ENCODE measurements at regions not wholly inside any gene's neighbourhood (a gene's known extent, or its start where the extent isn't known, plus 50 kb on each side); places are given as distances from the start of the nearest gene placed in this dataset.
"Not testable (repeated sequence)": the region's sequence is repeated elsewhere in the genome, so short reads cannot be mapped to it uniquely, and the experiment has no call there.

DNA sequence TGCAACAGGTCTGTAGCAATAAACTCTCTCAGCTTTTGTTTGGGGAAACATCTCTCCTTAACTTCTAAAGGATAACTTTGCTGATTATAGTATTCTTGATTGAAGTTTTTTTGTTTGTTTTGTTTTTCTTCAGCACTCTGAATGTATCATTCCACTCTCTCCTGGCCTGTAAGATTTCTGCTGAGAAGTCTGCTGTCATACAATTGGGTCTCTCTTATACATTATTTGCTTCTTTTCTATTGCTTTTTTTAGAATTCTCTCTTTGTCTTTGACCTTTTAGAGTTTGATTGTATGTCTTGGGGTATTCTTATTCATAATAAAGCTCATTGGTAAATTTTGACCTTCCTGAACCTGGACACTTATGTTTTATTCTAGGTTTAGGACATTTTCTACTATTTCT, 386.3 kb downstream of the MRPL39 start:
- DNase-seq = no peak

DNA sequence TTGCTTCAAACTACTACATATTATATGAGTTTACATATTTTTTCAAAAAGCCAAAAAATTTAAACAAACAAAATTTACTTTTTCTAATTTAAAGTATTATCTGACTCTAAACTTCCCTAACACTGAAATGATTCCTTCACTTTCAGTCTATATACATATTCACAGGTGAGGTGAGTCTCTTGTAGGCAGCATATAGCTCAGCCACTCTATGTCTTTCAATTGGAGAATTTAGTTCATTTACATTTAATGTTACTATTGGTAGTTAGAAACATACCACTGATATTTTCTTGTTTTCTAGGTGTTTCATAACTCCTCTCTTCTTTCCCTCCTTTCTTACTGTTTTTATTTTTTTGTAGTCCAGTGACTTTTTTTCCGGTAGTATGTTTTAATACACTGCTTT, 387.1 kb downstream of the MRPL39 start:
- no peak for DNase-seq

DNA sequence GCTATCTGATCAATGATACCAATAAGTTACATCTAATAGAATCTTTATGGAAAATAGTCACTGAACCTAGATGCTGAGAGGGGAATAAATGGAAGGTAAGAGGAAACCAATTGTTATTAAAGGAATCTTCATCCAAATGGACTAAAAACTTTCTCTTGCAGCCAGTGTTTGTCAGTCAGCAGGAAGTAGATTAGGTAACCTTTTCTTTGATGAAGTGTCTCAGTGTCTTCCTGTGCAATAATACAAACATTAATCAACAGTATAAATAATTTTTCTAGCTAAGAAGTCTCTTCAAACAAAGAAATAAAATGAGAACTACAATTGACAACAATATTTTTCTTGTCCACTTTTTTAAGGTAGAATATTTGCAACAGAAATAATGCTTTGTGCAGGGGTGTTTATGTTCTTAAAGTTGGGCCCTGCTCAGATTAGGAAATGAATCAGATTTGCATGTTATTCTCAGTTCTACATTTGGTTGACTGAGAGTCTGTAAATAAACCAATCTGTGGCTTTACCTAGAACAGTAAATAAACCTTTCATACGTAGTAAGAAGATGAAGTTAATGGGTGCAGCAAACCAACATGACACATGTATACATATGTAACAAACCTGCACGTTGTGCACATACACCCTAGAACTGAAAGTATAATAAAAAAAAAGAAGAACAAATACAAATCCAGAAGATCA, 391.4 kb downstream of the MRPL39 start:
- DNase-seq = no peak

DNA sequence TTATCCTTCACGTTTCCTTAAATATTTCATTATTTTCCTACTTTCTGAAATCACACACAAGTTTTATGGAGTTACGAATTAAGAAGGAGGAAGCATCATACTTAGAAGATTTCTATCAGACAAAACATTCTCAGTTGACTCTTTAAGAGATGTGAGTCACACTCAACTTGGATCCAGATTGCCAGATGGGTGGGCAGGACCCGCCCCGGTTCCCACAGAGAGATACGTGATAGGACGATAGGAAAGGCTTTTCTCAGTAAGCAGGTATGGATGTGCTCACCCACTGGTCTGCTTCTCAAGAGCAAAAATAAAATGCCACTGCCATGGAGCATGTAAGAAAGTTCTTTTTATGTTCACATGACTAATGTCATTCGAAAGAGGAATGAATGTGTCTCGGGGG, 392.6 kb downstream of the MRPL39 start:
- DNase-seq = no peak

DNA sequence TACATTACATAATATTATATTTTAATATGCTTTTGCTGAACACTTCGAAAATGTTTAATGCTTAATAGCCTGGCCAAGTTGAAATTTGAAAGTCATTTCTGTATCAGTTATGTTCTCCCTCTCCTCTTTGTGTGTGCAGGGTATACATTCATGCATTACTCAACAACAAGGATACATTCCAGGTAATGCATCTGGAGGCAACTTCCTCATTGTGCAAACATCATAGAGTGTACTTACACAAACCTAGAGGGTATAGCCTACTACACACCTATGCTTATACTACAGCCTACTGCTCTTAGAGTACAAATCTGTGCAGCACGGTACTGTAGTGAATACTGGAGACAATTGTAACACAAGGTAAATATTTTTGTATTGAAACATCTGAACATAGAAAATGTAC, 407.3 kb downstream of the MRPL39 start:
- DNase-seq = no peak

DNA sequence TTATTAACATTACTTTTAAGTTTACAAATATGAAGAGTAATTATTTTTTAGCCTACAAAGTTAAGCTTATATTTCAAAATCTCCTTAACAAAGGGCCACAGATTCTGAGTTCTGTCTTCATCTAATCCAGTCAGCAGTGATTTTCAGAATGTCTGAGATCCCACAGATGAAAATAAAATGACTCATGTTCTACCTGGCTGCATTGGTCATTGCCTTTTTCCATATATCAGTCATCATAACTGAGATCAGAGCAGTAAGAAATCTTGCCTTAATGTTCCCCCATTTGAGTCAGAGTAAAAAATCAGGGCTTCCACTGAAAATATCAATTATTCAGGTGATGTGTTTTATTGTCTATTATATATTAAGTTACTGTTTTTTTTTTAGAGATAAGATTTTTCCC, 416.1 kb downstream of the MRPL39 start:
- no peak for DNase-seq

DNA sequence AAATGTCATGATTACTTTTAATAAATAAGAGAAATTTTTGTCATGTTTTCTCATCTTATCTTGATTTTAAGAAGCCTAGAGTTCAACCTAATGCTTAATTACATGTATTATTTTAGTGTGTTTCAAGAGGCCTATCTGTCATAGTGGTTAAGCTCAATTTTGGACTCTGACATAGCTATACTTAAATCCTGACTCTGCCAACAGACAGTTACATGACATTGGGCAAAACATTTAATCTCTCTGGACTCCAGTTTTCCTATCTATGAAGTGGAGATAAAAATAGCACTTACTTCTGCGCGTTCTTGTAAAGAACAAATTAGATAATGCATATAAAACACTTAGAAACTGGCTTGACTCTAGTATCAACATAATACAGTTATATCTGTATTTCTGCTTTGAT, 417.8 kb downstream of the MRPL39 start:
- no peak for DNase-seq

DNA sequence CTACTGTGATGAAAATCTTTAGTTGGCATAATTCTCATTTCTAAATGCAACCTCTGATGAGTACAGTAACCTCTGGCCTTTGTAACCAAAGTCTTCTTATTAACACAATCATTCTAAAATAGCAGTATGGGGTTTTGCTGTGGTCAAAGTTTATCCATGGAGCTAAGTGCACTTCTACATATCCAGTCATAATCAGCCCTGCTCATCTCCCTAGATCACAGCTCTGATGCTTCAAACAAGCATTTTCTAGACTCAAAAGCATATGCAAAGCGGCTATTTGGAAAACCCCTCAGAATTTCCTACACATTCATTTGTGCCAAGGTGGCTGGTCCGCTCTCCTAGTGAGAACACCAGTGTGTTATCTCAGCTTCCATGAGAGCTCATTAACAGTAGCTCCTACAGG, 418.6 kb downstream of the MRPL39 start:
- peak in 1 of 2 experiments; percentile 10 for DNase-seq

DNA sequence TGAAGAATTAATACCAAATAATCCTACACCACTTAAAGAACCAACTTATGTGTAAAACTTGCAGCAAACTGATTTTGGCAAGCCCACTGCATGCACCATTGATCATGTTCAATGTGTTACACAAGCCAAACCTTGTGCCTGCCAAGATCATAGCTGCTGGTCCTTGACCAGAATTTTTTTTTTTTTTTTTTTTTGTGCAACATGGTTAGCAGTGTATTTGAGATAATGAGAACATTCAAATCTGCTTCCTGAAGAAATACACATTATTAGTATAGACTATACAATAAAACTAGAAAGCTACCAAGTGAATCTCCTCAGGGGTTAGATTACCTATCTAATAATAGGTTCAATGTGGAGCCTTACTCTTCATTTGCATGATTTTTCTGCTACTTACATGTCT, 421.0 kb downstream of the MRPL39 start:
- DNase-seq = no peak

DNA sequence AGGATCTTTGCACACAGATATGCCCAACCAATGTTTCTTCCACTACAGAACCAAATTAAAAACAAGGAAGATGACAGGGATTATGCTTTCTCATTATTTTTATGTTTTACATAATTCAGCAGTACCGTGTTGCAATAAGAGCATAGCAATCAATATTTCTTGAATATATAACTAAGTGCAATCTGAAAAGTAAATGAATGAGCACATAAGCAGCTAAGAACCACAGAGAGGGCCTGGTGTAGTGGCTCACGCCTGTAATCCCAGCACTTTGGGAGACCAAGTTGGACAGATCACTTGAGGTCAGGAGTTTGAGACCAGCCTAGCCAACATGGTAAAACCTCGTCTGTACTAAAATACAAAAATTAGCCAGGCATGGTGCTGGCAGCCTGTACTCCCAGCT, 423.7 kb downstream of the MRPL39 start:
- DNase-seq = no peak

DNA sequence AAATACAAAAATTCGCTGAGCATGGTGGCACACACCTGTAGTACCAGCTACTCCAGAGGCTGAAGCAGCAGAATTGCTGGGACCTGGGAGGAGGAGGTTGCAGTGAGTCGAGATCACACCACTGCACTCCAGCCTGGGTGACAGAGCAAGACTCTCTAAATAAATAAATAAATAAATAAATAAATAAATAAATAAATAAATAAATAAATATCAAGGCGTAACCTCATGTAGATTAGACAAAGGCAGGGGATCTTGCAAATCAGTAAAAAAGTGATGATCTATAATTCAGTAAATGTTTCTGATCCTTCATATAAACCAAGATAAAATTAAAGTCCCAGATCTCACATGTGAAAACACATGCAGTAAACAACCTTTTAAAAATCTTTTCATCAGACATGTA, 425.6 kb downstream of the MRPL39 start:
- not testable (repeated sequence) for DNase-seq

DNA sequence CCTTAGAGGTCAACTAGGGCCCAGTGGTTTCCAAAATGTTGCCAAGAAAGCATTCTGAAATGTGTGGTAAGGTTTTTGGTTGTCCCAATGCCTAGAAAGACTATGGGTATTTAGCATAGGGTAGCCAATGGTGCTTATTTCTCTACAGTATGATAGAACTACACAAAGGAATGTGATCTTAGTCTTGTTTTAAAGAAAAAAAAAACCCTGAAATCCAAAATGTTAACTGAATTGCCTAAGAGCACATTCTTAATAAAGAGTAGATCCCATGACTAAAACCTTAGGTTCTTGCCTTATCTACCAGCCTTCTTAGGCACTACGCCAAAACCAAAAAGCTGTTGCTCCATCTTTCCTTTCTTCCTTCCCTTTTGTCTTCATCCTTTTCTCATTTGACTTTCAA, 428.2 kb downstream of the MRPL39 start:
- no peak for DNase-seq

DNA sequence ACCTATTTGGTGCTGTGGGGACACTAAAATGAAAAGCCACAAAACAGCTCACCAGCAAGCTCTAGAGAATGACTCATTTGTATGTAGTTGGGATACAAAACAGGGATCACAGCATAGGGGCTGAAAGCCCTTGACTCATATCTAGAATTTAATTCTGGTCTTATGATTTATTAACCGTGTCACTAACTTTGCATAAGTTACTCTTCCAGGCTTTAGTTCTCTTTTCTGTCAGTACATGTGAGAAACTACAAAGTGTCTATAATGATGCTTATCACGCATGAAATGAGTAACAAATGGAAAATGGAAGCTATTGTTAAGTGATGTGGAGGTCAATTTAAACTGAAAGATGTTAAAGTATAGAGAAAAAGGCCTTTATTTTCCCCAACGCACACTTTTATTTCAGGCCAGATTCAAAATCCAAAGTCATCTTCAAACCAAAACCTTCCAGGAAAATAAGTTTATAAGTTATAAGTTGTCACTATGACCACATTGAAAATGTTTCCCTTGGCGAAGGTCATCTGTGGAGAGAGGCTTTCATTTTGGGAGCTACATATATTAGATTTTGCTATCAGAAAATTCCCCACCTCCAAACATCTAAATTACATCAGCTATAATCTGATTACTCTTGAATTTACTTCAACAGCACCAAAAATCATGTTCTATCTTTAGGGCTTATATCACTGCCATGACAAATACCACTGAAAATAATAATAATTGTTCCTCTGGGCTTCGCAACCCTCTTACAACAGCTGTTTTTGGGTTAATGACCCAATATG, 430.5 kb downstream of the MRPL39 start:
- no peak for DNase-seq

DNA sequence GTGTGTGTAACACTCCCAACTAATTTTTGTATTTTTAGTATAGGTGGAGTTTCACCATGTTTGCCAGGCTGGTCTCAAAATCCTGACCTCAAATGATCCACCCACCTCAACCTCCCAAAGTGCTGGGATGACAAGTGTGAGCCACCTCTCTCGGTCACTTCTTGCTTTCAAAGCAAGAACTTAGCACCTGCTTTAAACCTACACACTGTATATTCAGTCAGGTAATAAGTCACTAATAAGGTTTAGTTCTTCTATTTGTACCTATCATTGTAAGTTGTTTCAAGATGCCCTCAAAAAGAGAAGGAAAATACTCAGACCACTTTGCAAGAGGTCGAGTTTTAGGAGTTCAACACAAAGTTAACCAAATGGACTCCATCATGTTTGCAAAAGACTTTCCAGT, 431.3 kb downstream of the MRPL39 start:
- no peak for DNase-seq

DNA sequence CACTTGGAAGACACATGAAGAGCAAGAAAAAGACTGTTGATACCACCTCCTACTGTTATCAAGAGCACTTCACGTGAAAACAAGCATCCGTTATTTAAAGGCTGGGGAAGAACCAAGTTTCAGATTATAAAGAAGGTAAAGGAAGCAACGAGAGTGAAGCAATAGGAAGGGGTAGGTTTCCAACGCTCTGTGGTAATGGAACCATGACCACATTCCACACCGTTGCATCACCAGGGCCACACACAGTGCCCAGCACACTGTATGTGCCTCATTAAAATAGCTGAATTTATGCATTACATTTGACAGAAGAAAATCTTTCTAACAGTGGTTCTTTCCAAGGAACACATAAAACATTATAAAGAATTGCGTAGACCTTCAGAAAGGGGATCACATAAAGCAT, 435.8 kb downstream of the MRPL39 start:
- no peak for DNase-seq

DNA sequence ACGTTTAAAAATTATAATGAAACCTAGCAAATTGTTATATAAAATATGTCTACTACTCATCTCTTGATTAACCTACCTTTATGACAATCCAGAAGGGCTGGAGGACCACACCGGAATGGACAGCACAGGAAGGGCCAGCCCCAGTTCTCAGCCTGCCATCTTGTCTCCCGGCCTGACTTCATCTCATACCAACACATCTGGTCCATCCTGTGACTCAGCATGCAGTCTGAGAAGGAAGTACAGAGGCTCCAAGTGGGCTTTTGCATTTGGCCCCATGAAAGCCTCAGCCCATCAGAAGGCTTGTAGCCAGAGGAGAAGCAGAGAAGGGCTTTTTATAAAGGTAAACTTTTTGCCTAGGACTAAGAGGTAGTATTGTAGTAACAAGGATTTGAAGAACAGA, 436.6 kb downstream of the MRPL39 start:
- DNase-seq = no peak

DNA sequence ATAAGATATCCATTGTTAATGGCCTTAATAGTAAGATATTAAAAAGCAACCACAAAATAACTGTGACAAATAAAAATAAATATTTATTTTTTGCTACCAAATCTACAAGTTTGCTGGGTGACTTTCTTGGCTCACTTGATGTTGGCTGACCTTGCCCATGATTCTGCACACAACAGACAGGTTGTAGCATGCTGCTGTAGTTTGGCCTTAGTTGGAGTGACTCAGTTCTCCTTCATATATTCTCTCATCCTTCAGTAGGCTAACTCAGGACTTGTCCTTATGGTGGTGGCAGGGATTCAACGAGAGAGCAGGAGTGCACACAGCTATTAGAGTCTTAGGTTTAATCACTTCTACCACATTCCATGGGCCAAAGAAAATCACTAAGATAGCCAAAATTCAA, 437.9 kb downstream of the MRPL39 start:
- no peak for DNase-seq

DNA sequence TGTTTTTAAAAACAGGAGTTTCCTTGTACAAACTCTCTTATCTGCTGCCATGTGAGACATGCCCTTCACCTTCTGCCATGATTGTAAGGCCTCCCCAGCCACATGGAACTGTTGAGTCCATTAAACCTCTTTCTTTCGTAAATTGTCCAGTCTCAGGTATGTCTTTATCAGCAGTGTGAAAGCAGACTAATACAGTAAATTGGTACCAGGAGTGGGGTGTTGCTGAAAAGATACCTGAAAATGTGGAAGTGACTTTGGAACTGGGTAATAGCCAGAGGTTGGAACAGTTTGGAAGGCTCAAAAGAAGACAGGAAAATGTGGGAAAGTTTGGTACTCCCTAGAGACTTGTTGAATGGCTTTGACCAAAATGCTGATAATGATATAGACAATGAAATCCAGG, 440.4 kb downstream of the MRPL39 start:
- not testable (repeated sequence) for DNase-seq

DNA sequence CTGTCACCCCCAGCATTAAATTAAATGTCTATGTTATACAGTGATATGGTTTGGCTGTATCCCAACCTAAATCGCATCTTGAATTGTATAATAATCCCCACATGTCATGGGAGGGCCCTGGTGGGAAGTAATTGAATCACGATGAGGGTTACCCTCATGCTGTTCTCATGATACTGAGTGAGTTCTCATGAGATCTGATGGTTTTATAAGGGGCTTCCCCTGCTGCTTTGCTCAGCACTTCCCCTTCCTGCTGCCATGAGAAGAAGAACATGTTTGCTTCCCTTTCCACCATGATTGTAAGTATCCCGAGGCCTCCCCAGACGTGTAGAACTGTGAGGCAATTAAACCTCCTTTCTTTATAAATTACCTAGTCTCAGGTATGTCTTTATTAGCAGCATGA, 445.7 kb downstream of the MRPL39 start:
- DNase-seq = no peak

DNA sequence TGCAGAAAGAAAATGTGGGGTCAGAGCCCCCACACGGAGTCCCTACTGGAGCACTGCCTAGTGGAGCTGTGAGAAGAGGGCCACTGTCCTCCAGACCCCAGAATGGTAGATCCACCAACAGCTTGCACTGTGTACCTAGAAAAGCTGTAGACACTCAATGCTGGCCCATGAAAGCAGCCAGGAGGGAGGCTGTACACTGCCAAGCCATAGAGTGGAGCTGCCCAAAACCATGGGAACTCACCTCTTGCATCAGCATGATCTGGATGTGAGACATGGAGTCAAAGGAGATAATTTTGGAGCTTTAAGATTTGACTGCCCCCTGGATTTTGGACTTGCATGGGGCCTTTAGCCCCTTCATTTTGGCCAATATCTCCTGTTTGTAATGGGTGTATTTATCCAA, 452.3 kb downstream of the MRPL39 start:
- not testable (repeated sequence) for DNase-seq

DNA sequence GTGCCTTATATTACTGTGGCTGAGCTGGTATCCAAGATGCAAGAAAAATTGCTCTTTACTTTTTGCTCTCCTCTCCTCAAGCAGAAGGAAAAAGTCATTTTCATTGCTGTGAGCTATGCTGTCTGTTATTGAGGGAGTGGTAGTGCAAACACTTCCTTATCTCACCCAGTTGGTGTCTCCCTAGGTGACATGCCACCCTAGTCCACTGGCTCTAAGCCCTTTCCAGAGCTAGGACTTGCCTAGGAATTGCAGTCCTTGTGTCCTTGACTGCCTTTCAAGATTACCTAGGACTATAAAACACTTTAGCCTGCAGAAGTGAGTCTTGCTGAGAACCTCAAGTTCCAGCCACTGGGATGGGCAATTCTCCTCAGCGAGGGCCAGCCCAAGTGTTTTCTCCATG, 458.3 kb downstream of the MRPL39 start:
- DNase-seq = no peak

DNA sequence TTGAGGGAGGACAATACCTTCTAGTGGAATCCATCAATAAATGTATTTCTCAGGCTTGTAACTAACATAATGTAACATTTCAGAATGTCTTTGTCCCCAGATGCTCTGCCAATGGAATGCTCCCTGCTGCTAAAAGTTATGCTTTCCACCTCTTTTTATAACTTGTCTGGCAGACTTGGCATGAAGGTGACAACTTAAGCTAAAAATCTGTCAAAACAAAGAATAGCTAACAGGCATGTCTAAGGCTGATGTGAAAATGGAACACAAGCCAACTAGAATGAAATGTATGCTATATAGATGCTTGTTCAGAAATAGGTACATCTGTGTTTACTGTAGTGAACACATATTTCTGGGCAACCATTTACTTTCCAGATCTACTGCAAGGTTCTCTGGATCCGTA, 467.9 kb downstream of the MRPL39 start:
- no peak for DNase-seq

DNA sequence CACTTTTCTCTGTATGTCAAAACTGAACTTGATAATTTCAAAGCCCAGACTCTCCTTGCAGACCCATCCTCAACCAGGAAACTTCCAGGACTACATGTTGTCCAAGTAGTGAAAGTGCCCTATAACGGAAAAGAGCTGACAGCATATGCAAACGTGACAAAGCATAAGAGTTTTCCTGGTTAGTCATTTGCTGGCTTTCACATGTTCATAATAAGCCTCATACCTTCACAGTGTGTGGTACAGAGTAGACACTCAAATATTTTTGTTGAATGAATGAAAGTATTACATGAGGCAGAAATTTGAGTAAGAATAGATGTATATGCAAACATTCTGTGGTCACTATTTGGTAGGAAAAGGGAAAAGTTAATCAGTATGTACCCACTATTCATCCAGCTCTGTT, 473.3 kb downstream of the MRPL39 start:
- no peak for DNase-seq

DNA sequence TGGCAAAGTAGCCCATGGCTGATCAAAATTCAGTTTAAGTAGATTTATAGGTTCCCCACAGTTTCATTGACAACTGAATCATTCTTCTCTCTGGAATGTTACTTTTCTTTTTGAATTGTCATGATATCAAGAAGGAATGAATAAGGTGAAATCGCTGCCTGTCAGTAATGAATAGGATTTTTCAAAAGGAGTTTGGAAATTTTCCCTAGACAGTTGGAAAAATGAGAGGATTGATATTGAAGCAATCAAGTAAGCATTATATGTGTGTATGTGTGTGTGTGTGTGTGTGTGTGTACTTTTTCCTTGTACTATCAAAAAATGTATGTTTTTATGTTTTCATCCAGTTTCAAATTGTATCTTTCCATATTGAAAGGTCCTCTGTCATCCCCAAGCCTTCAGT, 479.5 kb downstream of the MRPL39 start:
- no peak for DNase-seq

DNA sequence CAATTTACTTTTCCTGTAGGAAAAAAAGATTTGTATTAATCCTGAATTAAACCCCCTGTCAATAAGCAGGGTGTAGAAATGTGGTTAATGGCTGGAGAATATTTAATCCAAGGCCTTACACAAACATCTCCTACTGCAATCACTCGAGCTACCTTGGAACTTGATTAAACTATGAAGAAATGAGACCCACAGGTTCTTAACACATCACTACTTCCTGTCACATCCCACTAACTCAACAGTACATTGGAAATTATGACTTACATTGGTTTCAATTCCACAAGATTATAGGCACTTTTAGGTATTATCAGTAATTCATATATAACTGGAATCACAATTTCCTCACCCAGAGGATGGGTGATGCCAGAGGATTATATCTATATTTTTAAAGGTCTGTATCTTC, 480.3 kb downstream of the MRPL39 start:
- no peak for DNase-seq
